ENCODE measurements at regions not wholly inside any gene's neighbourhood (a gene's known extent, or its start where the extent isn't known, plus 50 kb on each side); places are given as distances from the start of the nearest gene placed in this dataset.

DNA sequence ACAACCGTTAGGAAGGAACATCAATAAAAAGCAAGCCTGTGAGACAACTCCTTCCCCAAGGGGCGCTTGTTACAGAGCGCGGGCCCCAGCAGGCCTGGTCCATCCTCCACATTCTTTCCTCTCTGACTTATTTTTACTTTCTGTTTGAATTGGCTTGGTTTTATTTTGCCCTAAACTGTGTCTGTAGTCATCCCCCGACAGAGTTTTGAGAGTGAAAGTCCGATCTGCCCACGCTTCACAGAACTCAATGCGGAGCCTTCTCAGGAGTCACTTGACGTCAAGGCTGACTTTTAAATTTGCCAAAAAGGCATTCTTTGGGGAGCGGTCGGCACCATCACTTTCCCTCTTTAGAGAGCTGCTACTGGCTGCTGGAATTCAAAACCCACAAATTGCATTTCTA, 150.1 kb upstream of the KLF6 start:
- DNase-seq, result no peak
- no peaks in the 10 kb centered on the region for H3K9me3 ChIP-seq
- ATAC-seq, result peak; percentile 44 to 52
- TF ChIP-seq CTCF (IDR thresholded peaks at IDR 0.05 in 4 of 5, conservative IDR thresholded peaks at IDR 0.05 in 1 of 5) (no peak), POLR2A (IDR thresholded peaks at IDR 0.05) (peak in 1 of 2 donors; percentile 14)
- in situ Hi-C loops (cut with MboI; ENCODE audit: low sequenced_read_pairs in 4 of 4), result no loop called here
- no peaks in the 10 kb centered on the region for H3K27me3 ChIP-seq
- H3K4me3 ChIP-seq, result peak overlapping the region; percentile 22 to 40 (median 32)
- H3K36me3 ChIP-seq, result no peaks in the 10 kb centered on the region
- H3K4me1 ChIP-seq, result peaks cover 9 to 12% of the 10 kb centered on the region in 2 donors
- H3K27ac ChIP-seq, result peak overlapping the region; percentile 46 to 62 (median 60)
- intact Hi-C loops (cut with DNase I; ENCODE audit: low total_unique reads), result no loop called here

DNA sequence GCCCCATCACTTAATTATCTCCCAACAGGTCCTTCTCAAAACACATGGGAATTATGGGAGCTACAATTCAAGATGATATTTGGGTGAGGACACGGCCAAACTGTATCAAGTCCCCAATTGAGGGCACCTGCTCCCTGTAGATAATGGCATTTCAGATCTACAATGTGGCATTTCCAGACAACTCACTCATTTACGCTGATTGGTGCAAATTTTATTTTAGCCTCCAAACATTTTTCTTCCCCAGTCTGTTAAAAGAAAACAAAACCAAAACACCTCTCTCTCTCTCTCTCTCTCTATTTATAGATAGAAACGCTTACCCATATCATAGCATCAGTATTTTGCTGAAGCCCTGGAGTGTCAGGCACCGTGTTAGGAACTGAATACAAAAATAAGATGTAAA, 148.7 kb upstream of the KLF6 start:
- Histone ChIP-seq H3K27me3 (no peaks in the 10 kb centered on the region), H3K4me1 (peaks cover 9 to 12% of the 10 kb centered on the region in 2 donors), H3K9me3 (no peaks in the 10 kb centered on the region), H3K36me3 (no peaks in the 10 kb centered on the region), H3K27ac (no peak overlapping the region), H3K4me3 (no peak overlapping the region)
- ATAC-seq (no peak), DNase-seq (no peak)
- in situ Hi-C loops (cut with MboI; ENCODE audit: low sequenced_read_pairs in 4 of 4) (no loop called here), intact Hi-C loops (cut with DNase I; ENCODE audit: low total_unique reads) (no loop called here)
- no peak for TF ChIP-seq CTCF (IDR thresholded peaks at IDR 0.05 in 4 of 5, conservative IDR thresholded peaks at IDR 0.05 in 1 of 5)
- no peak for TF ChIP-seq POLR2A (IDR thresholded peaks at IDR 0.05)

DNA sequence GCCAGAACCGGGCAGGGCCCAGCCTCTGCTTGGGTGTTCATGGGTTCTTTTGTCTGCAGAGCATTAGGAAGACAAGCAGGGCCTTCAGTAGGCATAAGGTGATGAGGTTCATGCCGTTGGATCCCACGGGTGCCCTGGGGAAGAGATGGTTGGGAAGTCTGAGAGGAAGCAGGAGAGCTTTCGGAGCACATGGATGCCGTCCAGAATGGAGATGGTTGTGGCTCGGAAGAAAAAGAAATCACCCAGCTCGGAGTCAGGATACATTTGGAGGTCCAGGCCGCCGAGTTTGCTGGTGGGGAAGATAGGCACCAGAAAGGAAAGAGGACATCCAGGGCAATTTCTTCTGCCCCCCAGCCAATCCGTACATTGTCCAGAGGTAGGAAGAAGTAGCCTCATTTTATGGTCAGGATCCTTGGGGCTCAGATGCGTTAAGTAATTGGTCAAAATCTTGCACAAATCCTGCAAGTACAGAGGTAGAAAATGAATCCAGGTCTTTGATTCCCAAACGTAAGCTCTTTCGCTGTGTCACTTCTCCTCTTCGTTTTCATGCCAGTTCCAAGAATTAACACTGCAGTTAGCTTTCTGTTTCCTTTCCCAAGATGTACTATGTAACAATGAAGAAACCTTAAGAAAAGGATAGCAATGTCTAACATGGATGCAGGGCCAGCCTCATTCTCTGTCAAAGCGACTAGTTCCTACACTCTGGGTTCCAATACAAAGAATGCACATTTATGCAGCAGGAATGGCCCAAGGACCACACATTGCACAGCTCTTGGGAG, 147.8 kb upstream of the KLF6 start:
- intact Hi-C loops (cut with DNase I; ENCODE audit: low total_unique reads) (no loop called here), in situ Hi-C loops (cut with MboI; ENCODE audit: low sequenced_read_pairs in 4 of 4) (no loop called here)
- no peaks in the 10 kb centered on the region for H3K36me3 ChIP-seq
- peaks cover 9 to 12% of the 10 kb centered on the region in 2 donors for H3K4me1 ChIP-seq
- no peaks in the 10 kb centered on the region for H3K27me3 ChIP-seq
- H3K4me3 ChIP-seq, result no peak overlapping the region
- no peak overlapping the region for H3K27ac ChIP-seq
- no peak for TF ChIP-seq CTCF (IDR thresholded peaks at IDR 0.05 in 4 of 5, conservative IDR thresholded peaks at IDR 0.05 in 1 of 5)
- TF ChIP-seq POLR2A (IDR thresholded peaks at IDR 0.05), result no peak
- H3K9me3 ChIP-seq, result no peaks in the 10 kb centered on the region
- DNase-seq (no peak), ATAC-seq (no peak)

DNA sequence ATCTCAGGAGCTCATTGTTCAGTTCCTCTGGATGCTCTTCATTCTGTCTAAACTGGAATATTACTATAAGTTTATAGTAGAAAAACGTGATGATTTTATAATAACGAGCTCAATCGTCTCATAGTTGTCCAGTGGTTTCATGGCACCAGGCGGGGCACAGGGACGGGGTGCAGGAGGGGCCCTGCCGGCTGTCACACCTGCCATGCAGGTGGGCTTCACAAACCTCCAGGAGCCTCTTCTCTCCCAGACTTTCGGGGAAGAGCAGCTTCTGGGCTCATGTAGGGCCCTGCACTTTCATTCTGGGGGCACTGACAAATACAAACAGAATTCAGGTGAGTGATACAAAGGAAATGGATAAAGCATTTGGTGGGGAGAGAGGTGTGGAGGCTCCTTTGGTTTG, 146.9 kb upstream of the KLF6 start:
- H3K36me3 ChIP-seq, result no peaks in the 10 kb centered on the region
- peaks cover 9 to 12% of the 10 kb centered on the region in 2 donors for H3K4me1 ChIP-seq
- DNase-seq (no peak), ATAC-seq (no peak)
- H3K27ac ChIP-seq, result no peak overlapping the region
- in situ Hi-C loops (cut with MboI; ENCODE audit: low sequenced_read_pairs in 4 of 4), result no loop called here
- TF ChIP-seq POLR2A (IDR thresholded peaks at IDR 0.05) (no peak), CTCF (IDR thresholded peaks at IDR 0.05 in 4 of 5, conservative IDR thresholded peaks at IDR 0.05 in 1 of 5) (no peak)
- no peaks in the 10 kb centered on the region for H3K9me3 ChIP-seq
- no peaks in the 10 kb centered on the region for H3K27me3 ChIP-seq
- no peak overlapping the region for H3K4me3 ChIP-seq
- intact Hi-C loops (cut with DNase I; ENCODE audit: low total_unique reads), result no loop called here
